H9 (cell line): ENCODE measurements at regions not wholly inside any gene's neighbourhood (a gene's known extent, or its start where the extent isn't known, plus 50 kb on each side); places are given as distances from the start of the nearest gene placed in this dataset.

ENCODE experiments used
- DNase-seq: peaks from one replicate; pipeline ENCODE4 v3.0.0-alpha.2; 2017
- H2AFZ ChIP-seq: one replicate; pipeline ENCODE4 v1.6.1; 2013; ENCODE audit warnings: mild to moderate bottlenecking, low read length, control low read depth, moderate library complexity
- H2AK5ac ChIP-seq: 2 replicates; pipeline ENCODE4 v1.6.1; 2013; ENCODE audit warnings: low read length, control low read depth, mixed read lengths; ENCODE audit not compliant: insufficient read length
- H2BK120ac ChIP-seq: one replicate; pipeline ENCODE4 v1.6.1; 2013; ENCODE audit warnings: low read depth, mild to moderate bottlenecking, low read length, control low read depth, inconsistent platforms; ENCODE audit not compliant: poor library complexity, severe bottlenecking
- H2BK12ac ChIP-seq: 2 replicates; pipeline ENCODE4 v1.6.1; 2013; ENCODE audit warnings: low read length, control low read depth, mixed read lengths, low read depth; ENCODE audit not compliant: insufficient read length
- H2BK15ac ChIP-seq: 2 replicates; pipeline ENCODE4 v1.6.1; 2013; ENCODE audit warnings: low read depth, low read length, control low read depth
- H2BK20ac ChIP-seq: one replicate; pipeline ENCODE4 v1.6.1; 2013; ENCODE audit warnings: low read depth, mild to moderate bottlenecking, low read length, control low read depth, inconsistent platforms; ENCODE audit not compliant: poor library complexity, severe bottlenecking
- H2BK5ac ChIP-seq: 2 replicates; pipeline ENCODE4 v1.6.1; 2013; ENCODE audit warnings: low read length, control low read depth, mixed read lengths; ENCODE audit not compliant: insufficient read length
- H3K14ac ChIP-seq: 2 replicates; pipeline ENCODE4 v1.6.1; 2013; ENCODE audit warnings: low read length, control low read depth; ENCODE audit not compliant: insufficient read depth
- H3K18ac ChIP-seq: 2 replicates; pipeline ENCODE4 v1.6.1; 2013; ENCODE audit warnings: low read depth, mild to moderate bottlenecking, mixed read lengths, low read length, control low read depth; ENCODE audit not compliant: insufficient read length
- H3K23ac ChIP-seq: 2 replicates; pipeline ENCODE4 v1.6.1; 2013; ENCODE audit warnings: low read length, control low read depth, mixed read lengths, low read depth; ENCODE audit not compliant: insufficient read length
- H3K23me2 ChIP-seq: 2 replicates; pipeline ENCODE4 v1.6.1; 2013; ENCODE audit warnings: low read depth, mild to moderate bottlenecking, mixed read lengths, low read length, control low read depth; ENCODE audit not compliant: insufficient read length, poor library complexity, severe bottlenecking
- H3K27ac ChIP-seq: 2 replicates; pipeline ENCODE4 v1.5.1; 2013; ENCODE audit warnings: low read length, control low read depth, mixed read lengths, low read depth; ENCODE audit not compliant: insufficient read length
- H3K27me3 ChIP-seq: 2 replicates; pipeline ENCODE4 v1.6.1; 2013; ENCODE audit warnings: low read length, control low read depth, inconsistent platforms; ENCODE audit not compliant: insufficient read depth
- H3K4ac ChIP-seq: 2 replicates; pipeline ENCODE4 v1.6.1; 2013; ENCODE audit warnings: low read depth, mild to moderate bottlenecking, control low read depth, inconsistent platforms, low read length, moderate library complexity
- H3K4me1 ChIP-seq: 2 replicates; pipeline ENCODE4 v1.6.1; 2013; ENCODE audit warnings: low read length, control low read depth, inconsistent platforms; ENCODE audit not compliant: insufficient read depth
- H3K4me2 ChIP-seq: 2 replicates; pipeline ENCODE4 v1.6.1; 2013; ENCODE audit warnings: low read length, control low read depth, mixed read lengths; ENCODE audit not compliant: insufficient read length, insufficient read depth
- H3K56ac ChIP-seq: 2 replicates; pipeline ENCODE4 v1.6.1; 2013; ENCODE audit warnings: low read depth, mild to moderate bottlenecking, mixed read lengths, low read length, control low read depth; ENCODE audit not compliant: insufficient read length
- H3K79me1 ChIP-seq: 2 replicates; pipeline ENCODE4 v1.6.1; 2013; ENCODE audit warnings: low read depth, mild to moderate bottlenecking, moderate library complexity, low read length, control low read depth, inconsistent platforms; ENCODE audit not compliant: insufficient read depth, poor library complexity, severe bottlenecking
- H3K79me2 ChIP-seq: 2 replicates; pipeline ENCODE4 v1.6.1; 2013; ENCODE audit warnings: low read length, control low read depth, inconsistent platforms; ENCODE audit not compliant: insufficient read depth
- H3K9ac ChIP-seq: 2 replicates; pipeline ENCODE4 v1.6.1; 2013; ENCODE audit warnings: low read length, control low read depth, mixed read lengths; ENCODE audit not compliant: insufficient read length; ENCODE audit errors: extremely low read depth
- H3K9me3 ChIP-seq: one replicate; pipeline ENCODE4 v1.6.1; 2013; ENCODE audit warnings: low read depth, low read length, inconsistent platforms; ENCODE audit not compliant: control insufficient read depth
- H3T11ph ChIP-seq: one replicate; pipeline ENCODE4 v1.6.1; 2013; ENCODE audit warnings: mild to moderate bottlenecking, low read length, control low read depth, inconsistent platforms
- H4K20me1 ChIP-seq: one replicate; pipeline ENCODE4 v1.6.1; 2013; ENCODE audit not compliant: control insufficient read depth, insufficient read length, insufficient read depth
- H4K5ac ChIP-seq: 2 replicates; pipeline ENCODE4 v1.6.1; 2013; ENCODE audit warnings: low read depth, mild to moderate bottlenecking, mixed read lengths, low read length, control low read depth; ENCODE audit not compliant: insufficient read length
- H4K8ac ChIP-seq: replicated peaks from 2 replicates; pipeline ENCODE4 v1.6.1; 2013; ENCODE audit warnings: low read length, control low read depth, mixed read lengths, low read depth; ENCODE audit not compliant: insufficient read length
- H4K91ac ChIP-seq: 2 replicates; pipeline ENCODE4 v1.6.1; 2013; ENCODE audit warnings: low read depth, mild to moderate bottlenecking, moderate library complexity, mixed read lengths, low read length, control low read depth; ENCODE audit not compliant: insufficient read length
- H3K27ac Mint-ChIP-seq, 3 experiments: 2 replicates in 2 of 3; 3 replicates in 1 of 3; pipeline ENCODE4 v1.8.0; 2020 to 2021; ENCODE audit warnings: mixed read lengths in 3 of 3, mild to moderate bottlenecking in 1 of 3, moderate library complexity in 1 of 3
- H3K27me3 Mint-ChIP-seq: 2 replicates; pipeline ENCODE4 v1.8.0; 2021; ENCODE audit warnings: low read depth, mild to moderate bottlenecking, moderate library complexity, mixed read lengths
- H3K36me3 Mint-ChIP-seq, 3 experiments: 2 replicates in 2 of 3; 3 replicates in 1 of 3; pipeline ENCODE4 v1.8.0; 2020 to 2021; ENCODE audit warnings: low read depth in 3 of 3, mixed read lengths in 3 of 3; ENCODE audit not compliant: insufficient read depth in 1 of 3
- H3K4me1 Mint-ChIP-seq, 2 experiments: 2 replicates each; pipeline ENCODE4 v1.8.0; 2020; ENCODE audit warnings: mixed read lengths in 2 of 2
- H3K4me3 Mint-ChIP-seq, 2 experiments: 2 replicates in 1 of 2; 3 replicates in 1 of 2; pipeline ENCODE4 v1.8.0; 2020 to 2021; ENCODE audit warnings: mild to moderate bottlenecking in 2 of 2, mixed read lengths in 2 of 2, moderate library complexity in 1 of 2
- H3K9me3 Mint-ChIP-seq, 2 experiments: 2 replicates in 1 of 2; 3 replicates in 1 of 2; pipeline ENCODE4 v1.8.0; 2020; ENCODE audit warnings: mild to moderate bottlenecking in 2 of 2, mixed read lengths in 2 of 2, moderate library complexity in 1 of 2
- WGBS: extraction: QIAGEN DNeasy Blood & Tissue Kit; methylation state at CpG from one replicate; pipeline ENCODE4 v1.1.7; 2013; ENCODE audit warnings: missing lambda C conversion rate, low lambda C conversion rate, mixed read lengths; ENCODE audit not compliant: insufficient read length; ENCODE audit errors: extremely low coverage; 5-methylcytosine and 5-hydroxymethylcytosine counted together
- TF ChIP-seq, protein P1 (sequence below): fragments of 200-600 bp; sonication (generic); conservative IDR thresholded peaks from 3 replicates; pipeline ENCODE4 v1.8.0; 2021; ENCODE audit warnings: antibody characterized with exemption, mild to moderate bottlenecking

DNA sequence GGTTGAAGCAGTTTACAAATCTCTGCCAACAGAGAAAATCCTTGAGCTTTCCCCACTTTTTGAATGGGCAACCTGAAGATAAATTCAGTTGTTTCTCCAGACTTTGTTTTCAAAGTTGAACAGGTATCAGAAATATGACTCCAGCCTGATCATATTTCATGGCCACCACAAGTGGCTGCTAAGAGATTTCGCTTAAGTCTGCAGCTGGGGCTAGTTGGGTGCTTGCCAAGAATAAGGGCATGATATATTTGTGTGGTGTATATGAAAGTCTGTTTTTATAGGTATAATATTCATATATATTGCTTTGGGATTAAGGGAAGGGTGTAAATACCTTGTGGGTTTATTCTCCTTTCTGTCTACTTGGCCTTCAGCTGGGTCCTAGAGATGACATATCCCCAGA lies 168.4 kb upstream of the GDNF start:
- no peak overlapping the region for H3K4ac ChIP-seq
- H4K20me1 ChIP-seq: no peaks in the 10 kb centered on the region
- no peak overlapping the region for H2AK5ac ChIP-seq
- Mint-ChIP-seq H3K27ac (no peak overlapping the region), H3K36me3 (no peaks in the 10 kb centered on the region; a peak in 1 of 7 replicates), H3K4me1 (peaks cover 7% of the 10 kb centered on the region in 2 experiments), H3K27me3 (no peaks in the 10 kb centered on the region; the same call in 1 of the 2 replicates), H3K4me3 (no peak overlapping the region), H3K9me3 (no peaks in the 10 kb centered on the region)
- WGBS: no CpG with 5 or more reads among the region's 1 CpG
- no peak overlapping the region for H3K14ac ChIP-seq
- no peak overlapping the region for H2BK12ac ChIP-seq
- no peaks in the 10 kb centered on the region for H3K4me1 ChIP-seq
- H3K27ac ChIP-seq: no peak overlapping the region
- no peak overlapping the region for H4K5ac ChIP-seq
- no peak for DNase-seq
- no peak overlapping the region for H2BK5ac ChIP-seq
- H3K27me3 ChIP-seq: no peaks in the 10 kb centered on the region
- no peaks in the 10 kb centered on the region for H3K23me2 ChIP-seq
- no peak overlapping the region for H2BK15ac ChIP-seq
- no peaks in the 10 kb centered on the region for H3K79me1 ChIP-seq
- H2BK20ac ChIP-seq: no peak overlapping the region
- H3K18ac ChIP-seq: no peak overlapping the region
- no peak overlapping the region for H3K56ac ChIP-seq
- H2AFZ ChIP-seq: no peak overlapping the region
- H3T11ph ChIP-seq: no peak overlapping the region
- H3K9me3 ChIP-seq: no peaks in the 10 kb centered on the region
- no peak overlapping the region for H3K9ac ChIP-seq
- no peak overlapping the region for H2BK120ac ChIP-seq
- no peak overlapping the region for H3K4me2 ChIP-seq
- no peaks in the 10 kb centered on the region for H3K79me2 ChIP-seq
- no peak overlapping the region for H3K23ac ChIP-seq
- H4K8ac ChIP-seq: no peak overlapping the region
- TF ChIP-seq, protein P1, sequence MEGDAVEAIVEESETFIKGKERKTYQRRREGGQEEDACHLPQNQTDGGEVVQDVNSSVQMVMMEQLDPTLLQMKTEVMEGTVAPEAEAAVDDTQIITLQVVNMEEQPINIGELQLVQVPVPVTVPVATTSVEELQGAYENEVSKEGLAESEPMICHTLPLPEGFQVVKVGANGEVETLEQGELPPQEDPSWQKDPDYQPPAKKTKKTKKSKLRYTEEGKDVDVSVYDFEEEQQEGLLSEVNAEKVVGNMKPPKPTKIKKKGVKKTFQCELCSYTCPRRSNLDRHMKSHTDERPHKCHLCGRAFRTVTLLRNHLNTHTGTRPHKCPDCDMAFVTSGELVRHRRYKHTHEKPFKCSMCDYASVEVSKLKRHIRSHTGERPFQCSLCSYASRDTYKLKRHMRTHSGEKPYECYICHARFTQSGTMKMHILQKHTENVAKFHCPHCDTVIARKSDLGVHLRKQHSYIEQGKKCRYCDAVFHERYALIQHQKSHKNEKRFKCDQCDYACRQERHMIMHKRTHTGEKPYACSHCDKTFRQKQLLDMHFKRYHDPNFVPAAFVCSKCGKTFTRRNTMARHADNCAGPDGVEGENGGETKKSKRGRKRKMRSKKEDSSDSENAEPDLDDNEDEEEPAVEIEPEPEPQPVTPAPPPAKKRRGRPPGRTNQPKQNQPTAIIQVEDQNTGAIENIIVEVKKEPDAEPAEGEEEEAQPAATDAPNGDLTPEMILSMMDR: no peak
- no peak overlapping the region for H4K91ac ChIP-seq
